Keratinocyte (primary cell): ENCODE measurements at regions not wholly inside any gene's neighbourhood (a gene's known extent, or its start where the extent isn't known, plus 50 kb on each side); places are given as distances from the start of the nearest gene placed in this dataset.
"Not testable (repeated sequence)": the region's sequence is repeated elsewhere in the genome, so short reads cannot be mapped to it uniquely, and the experiment has no call there.

ENCODE experiments used
- EZH2 ChIP-seq: IDR thresholded peaks from one replicate; pipeline ENCODE4 v1.6.1; 2012; ENCODE audit warnings: inconsistent platforms, mild to moderate bottlenecking, low read length, moderate library complexity
- TF ChIP-seq, protein P1 (sequence below), 3 experiments: IDR thresholded peaks in 1 of 3; conservative IDR thresholded peaks in 1 of 3; optimal IDR thresholded peaks in 1 of 3; 2 replicates in 2 of 3; 3 replicates in 1 of 3; pipeline versions ENCODE3 to v1.5.1; 2011; ENCODE audit warnings: low read length in 3 of 3, mild to moderate bottlenecking in 3 of 3, moderate library complexity in 2 of 3, control low read depth in 1 of 3, inconsistent platforms in 1 of 3; ENCODE audit not compliant: insufficient read depth in 2 of 3; ENCODE audit errors: extremely low read depth in 1 of 3

DNA sequence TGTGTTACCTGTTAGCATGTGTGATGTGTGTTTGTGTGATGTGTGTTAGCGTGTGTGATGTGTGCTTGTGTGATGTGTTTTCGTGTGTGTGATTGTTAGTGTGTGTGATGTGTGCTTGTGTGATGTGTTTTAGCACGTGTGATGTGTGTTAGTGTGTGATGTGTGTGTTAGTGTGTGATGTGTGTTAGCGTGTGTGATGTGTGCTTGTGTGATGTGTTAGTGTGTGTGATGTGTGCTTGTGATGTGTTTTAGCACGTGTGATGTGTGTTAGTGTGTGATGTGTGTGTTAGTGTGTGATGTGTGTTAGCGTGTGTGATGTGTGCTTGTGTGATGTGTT, 68.4 kb upstream of the CFAP46 start:
- TF ChIP-seq, protein P1, sequence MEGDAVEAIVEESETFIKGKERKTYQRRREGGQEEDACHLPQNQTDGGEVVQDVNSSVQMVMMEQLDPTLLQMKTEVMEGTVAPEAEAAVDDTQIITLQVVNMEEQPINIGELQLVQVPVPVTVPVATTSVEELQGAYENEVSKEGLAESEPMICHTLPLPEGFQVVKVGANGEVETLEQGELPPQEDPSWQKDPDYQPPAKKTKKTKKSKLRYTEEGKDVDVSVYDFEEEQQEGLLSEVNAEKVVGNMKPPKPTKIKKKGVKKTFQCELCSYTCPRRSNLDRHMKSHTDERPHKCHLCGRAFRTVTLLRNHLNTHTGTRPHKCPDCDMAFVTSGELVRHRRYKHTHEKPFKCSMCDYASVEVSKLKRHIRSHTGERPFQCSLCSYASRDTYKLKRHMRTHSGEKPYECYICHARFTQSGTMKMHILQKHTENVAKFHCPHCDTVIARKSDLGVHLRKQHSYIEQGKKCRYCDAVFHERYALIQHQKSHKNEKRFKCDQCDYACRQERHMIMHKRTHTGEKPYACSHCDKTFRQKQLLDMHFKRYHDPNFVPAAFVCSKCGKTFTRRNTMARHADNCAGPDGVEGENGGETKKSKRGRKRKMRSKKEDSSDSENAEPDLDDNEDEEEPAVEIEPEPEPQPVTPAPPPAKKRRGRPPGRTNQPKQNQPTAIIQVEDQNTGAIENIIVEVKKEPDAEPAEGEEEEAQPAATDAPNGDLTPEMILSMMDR (optimal IDR thresholded peaks at IDR 0.05 in 1 of 3, IDR thresholded peaks at IDR 0.05 in 1 of 3, conservative IDR thresholded peaks at IDR 0.05 in 1 of 3; ENCODE audit: extremely low read depth in 1 of 3, insufficient read depth in 2 of 3, low read length in 3 of 3): not testable (repeated sequence)
- TF ChIP-seq EZH2: not testable (repeated sequence)
